ENCODE measurements at regions not wholly inside any gene's neighbourhood (a gene's known extent, or its start where the extent isn't known, plus 50 kb on each side); places are given as distances from the start of the nearest gene placed in this dataset.

- no peak for DNase-seq
These were observed 164.6 kb upstream of the RALGAPA2 start for GRCh38 chr20:20877079-20877478.

- DNase-seq = no peak
These were observed 163.3 kb upstream of the RALGAPA2 start for GRCh38 chr20:20875716-20876115.

GRCh38 chr20:20872428-20872827, 160.0 kb upstream of the RALGAPA2 start:
- peak; percentile 37 for DNase-seq

GRCh38 chr20:20869161-20869775, 156.8 kb upstream of the RALGAPA2 start:
- no peak for DNase-seq

GRCh38 chr20:20864351-20865096, 152.1 kb upstream of the RALGAPA2 start:
- peak; percentile 78 for DNase-seq

GRCh38 chr20:20860078-20860806, 147.8 kb upstream of the RALGAPA2 start:
- peak; percentile 97 for DNase-seq

GRCh38 chr20:20859510-20859909, 147.1 kb upstream of the RALGAPA2 start:
- DNase-seq = no peak

GRCh38 chr20:20856956-20857355, 144.5 kb upstream of the RALGAPA2 start:
- no peak for DNase-seq

- no peak for DNase-seq
These were observed 143.9 kb upstream of the RALGAPA2 start for GRCh38 chr20:20856306-20856705.

GRCh38 chr20:20851385-20851784, 138.9 kb upstream of the RALGAPA2 start:
- DNase-seq = peak; percentile 27

- no peak for DNase-seq
These were observed 138.0 kb upstream of the RALGAPA2 start for GRCh38 chr20:20850407-20850806.

- no peak for DNase-seq
These were observed 136.7 kb upstream of the RALGAPA2 start for GRCh38 chr20:20849161-20849560.

GRCh38 chr20:20847814-20848213, 135.4 kb upstream of the RALGAPA2 start:
- no peak for DNase-seq

- DNase-seq = no peak
These were observed 131.5 kb upstream of the RALGAPA2 start for GRCh38 chr20:20843982-20844381.

GRCh38 chr20:20839771-20840170, 127.3 kb upstream of the RALGAPA2 start:
- DNase-seq = no peak

GRCh38 chr20:20837574-20838021, 125.2 kb upstream of the RALGAPA2 start:
- DNase-seq = peak; percentile 86

- DNase-seq = no peak
These were observed 124.4 kb upstream of the RALGAPA2 start for GRCh38 chr20:20836836-20837235.

GRCh38 chr20:20835897-20836296, 123.5 kb upstream of the RALGAPA2 start:
- no peak for DNase-seq

- DNase-seq = no peak
These were observed 121.6 kb upstream of the RALGAPA2 start for GRCh38 chr20:20834008-20834407.

GRCh38 chr20:20832715-20833114, 120.3 kb upstream of the RALGAPA2 start:
- no peak for DNase-seq

GRCh38 chr20:20831794-20832193, 119.3 kb upstream of the RALGAPA2 start:
- no peak for DNase-seq

- no peak for DNase-seq
These were observed 117.2 kb upstream of the RALGAPA2 start for GRCh38 chr20:20829681-20830080.

- DNase-seq = no peak
These were observed 115.7 kb upstream of the RALGAPA2 start for GRCh38 chr20:20827992-20828597.
